Muscle layer of duodenum (tissue), 2 donors: ENCODE measurements at regions not wholly inside any gene's neighbourhood (a gene's known extent, or its start where the extent isn't known, plus 50 kb on each side); places are given as distances from the start of the nearest gene placed in this dataset.

Source experiments
- H3K27ac ChIP-seq: one replicate; pipeline ENCODE4 v1.7.0; 2013; ENCODE audit warnings: mild to moderate bottlenecking, low read length
- H3K27me3 ChIP-seq: one replicate; pipeline ENCODE4 v1.7.0; 2013; ENCODE audit warnings: low read depth, mild to moderate bottlenecking, control low read depth, low read length
- H3K36me3 ChIP-seq, 2 donors: one replicate each; pipeline ENCODE4 v1.7.0; 2013; ENCODE audit warnings: low read length in 2 of 2, control low read depth in 1 of 2, mild to moderate bottlenecking in 1 of 2; ENCODE audit not compliant: insufficient read depth in 2 of 2, control insufficient read depth in 1 of 2
- H3K4me1 ChIP-seq, 2 donors: one replicate each; pipeline ENCODE4 v1.7.0; 2013; ENCODE audit warnings: low read length in 2 of 2, mild to moderate bottlenecking in 2 of 2, control low read depth in 1 of 2, moderate library complexity in 1 of 2; ENCODE audit not compliant: insufficient read depth in 2 of 2, control insufficient read depth in 1 of 2
- H3K4me3 ChIP-seq, 2 donors: one replicate each; pipeline ENCODE4 v1.7.0; 2013; ENCODE audit warnings: low read length in 2 of 2, low read depth in 1 of 2, mild to moderate bottlenecking in 1 of 2
- H3K9me3 ChIP-seq, 2 donors: one replicate each; pipeline ENCODE4 v1.7.0; 2013; ENCODE audit warnings: low read length in 2 of 2, control low read depth in 1 of 2, mild to moderate bottlenecking in 1 of 2; ENCODE audit not compliant: control insufficient read depth in 1 of 2
- donor health status: healthy.

GRCh38 chr11:130731401-130731800 lies 184.9 kb downstream of the SNX19 start:
- H3K4me3 ChIP-seq, result no peak overlapping the region
- H3K27me3 ChIP-seq, result no peaks in the 10 kb centered on the region
- no peak overlapping the region for H3K27ac ChIP-seq
- H3K36me3 ChIP-seq, result no peaks in the 10 kb centered on the region
- peaks cover 0 to 20% of the 10 kb centered on the region in 2 donors for H3K9me3 ChIP-seq
- peaks cover 0 to 1% of the 10 kb centered on the region in 2 donors for H3K4me1 ChIP-seq

DNA sequence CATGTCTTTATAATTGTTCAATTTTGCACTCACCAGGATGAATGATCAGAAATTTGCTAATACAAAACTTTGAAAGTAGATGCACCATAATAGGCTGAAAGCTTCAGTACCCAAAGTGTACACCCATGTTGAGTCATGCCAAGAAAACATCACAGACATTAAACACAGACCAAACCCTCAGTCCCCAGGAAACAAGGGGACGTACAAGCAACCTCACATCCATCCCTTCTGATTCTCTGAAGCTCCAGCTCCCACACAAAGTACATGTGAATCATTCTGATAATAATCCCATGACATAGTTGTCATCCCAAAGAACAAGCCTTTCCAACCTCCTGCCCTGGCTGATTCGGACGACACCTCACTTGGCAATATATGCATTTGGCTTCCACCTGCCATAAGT lies 183.8 kb downstream of the SNX19 start:
- peaks cover 0 to 3% of the 10 kb centered on the region in 2 donors for H3K4me1 ChIP-seq
- H3K4me3 ChIP-seq, result no peak overlapping the region
- H3K36me3 ChIP-seq, result no peaks in the 10 kb centered on the region
- H3K9me3 ChIP-seq, result peaks cover 0 to 20% of the 10 kb centered on the region in 2 donors
- no peak overlapping the region for H3K27ac ChIP-seq
- H3K27me3 ChIP-seq, result no peaks in the 10 kb centered on the region

- Histone ChIP-seq H3K36me3 (no peaks in the 10 kb centered on the region), H3K4me1 (peaks cover 6 to 10% of the 10 kb centered on the region in 2 donors), H3K9me3 (peaks cover 9 to 12% of the 10 kb centered on the region in 2 donors), H3K4me3 (no peak overlapping the region), H3K27me3 (no peaks in the 10 kb centered on the region), H3K27ac (no peak overlapping the region)
Observed at GRCh38 chr11:130737041-130737830, 179.0 kb downstream of the SNX19 start.

- Histone ChIP-seq H3K27me3 (no peaks in the 10 kb centered on the region), H3K4me1 (peaks cover 6 to 10% of the 10 kb centered on the region in 2 donors), H3K36me3 (no peaks in the 10 kb centered on the region), H3K9me3 (peaks cover 9 to 10% of the 10 kb centered on the region in 2 donors), H3K27ac (no peak overlapping the region), H3K4me3 (no peak overlapping the region)
Observed at GRCh38 chr11:130737866-130738431, 178.3 kb downstream of the SNX19 start.

DNA sequence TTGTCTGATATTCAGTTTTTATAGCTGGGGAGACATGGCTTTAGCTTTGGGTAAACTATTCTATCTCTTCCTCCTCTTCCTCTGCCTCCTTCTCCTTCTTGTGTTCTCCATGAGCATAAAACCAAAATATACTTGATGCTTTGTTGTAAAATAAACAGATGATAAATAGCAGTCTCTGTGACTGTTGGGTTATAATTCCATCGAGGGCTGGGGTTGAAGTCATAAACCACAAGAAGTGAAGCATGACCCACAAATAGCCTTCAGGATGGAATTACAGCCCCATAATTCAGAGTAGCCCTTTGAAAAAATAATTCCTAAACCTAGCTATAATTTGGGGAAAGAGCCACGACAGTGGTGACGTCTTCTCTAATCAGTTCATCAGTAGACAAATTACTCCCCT lies 177.7 kb downstream of the SNX19 start:
- Histone ChIP-seq H3K9me3 (peaks cover 9 to 10% of the 10 kb centered on the region in 2 donors), H3K4me1 (peaks cover 6 to 10% of the 10 kb centered on the region in 2 donors), H3K36me3 (no peaks in the 10 kb centered on the region), H3K4me3 (no peak overlapping the region), H3K27me3 (no peaks in the 10 kb centered on the region), H3K27ac (no peak overlapping the region)

GRCh38 chr11:130740819-130741218 lies 175.5 kb downstream of the SNX19 start:
- H3K36me3 ChIP-seq, result no peaks in the 10 kb centered on the region
- no peaks in the 10 kb centered on the region for H3K27me3 ChIP-seq
- no peak overlapping the region for H3K27ac ChIP-seq
- H3K4me1 ChIP-seq, result peaks cover 6 to 10% of the 10 kb centered on the region in 2 donors
- no peak overlapping the region for H3K4me3 ChIP-seq
- H3K9me3 ChIP-seq, result peaks cover 9 to 10% of the 10 kb centered on the region in 2 donors

GRCh38 chr11:130744794-130745193 lies 171.5 kb downstream of the SNX19 start:
- Histone ChIP-seq H3K4me1 (no peaks in the 10 kb centered on the region), H3K9me3 (peaks cover 9 to 10% of the 10 kb centered on the region in 2 donors), H3K27me3 (no peaks in the 10 kb centered on the region), H3K4me3 (no peak overlapping the region), H3K36me3 (no peaks in the 10 kb centered on the region), H3K27ac (no peak overlapping the region)

- Histone ChIP-seq H3K4me1 (no peaks in the 10 kb centered on the region), H3K27ac (no peak overlapping the region)
Observed at GRCh38 chr11:130749216-130749615, 167.1 kb downstream of the SNX19 start.

GRCh38 chr11:130760515-130761125 lies 155.7 kb downstream of the SNX19 start:
- H3K4me3 ChIP-seq, result no peak overlapping the region
- no peaks in the 10 kb centered on the region for H3K36me3 ChIP-seq
- no peaks in the 10 kb centered on the region for H3K27me3 ChIP-seq
- no peak overlapping the region for H3K27ac ChIP-seq
- no peaks in the 10 kb centered on the region for H3K4me1 ChIP-seq
- H3K9me3 ChIP-seq, result no peaks in the 10 kb centered on the region

More at GRCh38 chr11:130749216-130749615, 167.1 kb downstream of the SNX19 start:
- no peak overlapping the region for H3K4me3 ChIP-seq
- no peaks in the 10 kb centered on the region for H3K27me3 ChIP-seq
- no peaks in the 10 kb centered on the region for H3K36me3 ChIP-seq
- no peaks in the 10 kb centered on the region for H3K9me3 ChIP-seq

GRCh38 chr11:130761560-130762220 lies 154.6 kb downstream of the SNX19 start:
- Histone ChIP-seq H3K9me3 (no peaks in the 10 kb centered on the region), H3K4me3 (no peak overlapping the region), H3K4me1 (no peaks in the 10 kb centered on the region), H3K27ac (no peak overlapping the region), H3K27me3 (no peaks in the 10 kb centered on the region), H3K36me3 (no peaks in the 10 kb centered on the region)

DNA sequence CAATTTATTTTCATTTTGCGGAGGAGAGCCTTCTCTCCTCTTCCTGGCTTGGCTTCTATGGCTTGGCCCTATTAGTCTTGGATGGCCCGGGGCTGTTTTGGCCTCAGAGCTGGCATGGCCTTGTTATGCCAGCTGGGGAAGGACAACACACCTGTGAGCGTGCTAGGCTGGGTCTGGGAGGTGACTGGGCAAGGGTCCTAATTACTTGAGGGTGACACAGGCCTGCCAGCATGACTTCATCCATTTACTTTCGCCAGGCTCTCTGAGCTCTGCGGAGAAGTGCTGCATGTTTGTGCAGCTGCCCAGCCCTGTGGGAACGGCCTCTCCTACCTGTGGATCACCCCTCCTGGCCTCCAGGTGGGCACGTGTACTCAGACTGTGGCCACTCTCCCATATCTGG lies 153.6 kb downstream of the SNX19 start:
- Histone ChIP-seq H3K36me3 (no peaks in the 10 kb centered on the region), H3K4me3 (no peak overlapping the region), H3K27ac (no peak overlapping the region), H3K9me3 (no peaks in the 10 kb centered on the region), H3K4me1 (no peaks in the 10 kb centered on the region), H3K27me3 (no peaks in the 10 kb centered on the region)
